OCI-LY1 (cell line): ENCODE measurements at regions not wholly inside any gene's neighbourhood (a gene's known extent, or its start where the extent isn't known, plus 50 kb on each side); places are given as distances from the start of the nearest gene placed in this dataset.

Source experiments
- H2AFZ ChIP-seq: fragments of 200-600 bp; sonication (generic), shearing (Covaris generic); 2 replicates; pipeline ENCODE4 v1.6.0; 2014; ENCODE audit warnings: antibody characterized with exemption, mild to moderate bottlenecking, low read length
- H3F3A ChIP-seq: fragments of 200-600 bp; sonication (generic), shearing (Covaris generic); 2 replicates; pipeline ENCODE4 v1.6.0; 2014; ENCODE audit warnings: mild to moderate bottlenecking, antibody characterized with exemption, low read length, moderate library complexity; ENCODE audit not compliant: insufficient read depth
- H3K27ac ChIP-seq: fragments of 200-600 bp; sonication (generic); 2 replicates; pipeline ENCODE4 v1.5.1; 2014; ENCODE audit warnings: low read length, mixed run types, mild to moderate bottlenecking, low read depth; ENCODE audit not compliant: poor library complexity, severe bottlenecking
- H3K27me3 ChIP-seq: fragments of 200-600 bp; sonication (generic); 2 replicates; pipeline ENCODE4 v1.6.0; 2014; ENCODE audit warnings: antibody characterized with exemption, mild to moderate bottlenecking, low read length, moderate library complexity; ENCODE audit not compliant: insufficient read depth
- H3K36me3 ChIP-seq: fragments of 200-600 bp; sonication (generic); 2 replicates; pipeline ENCODE4 v1.6.1; 2014; ENCODE audit warnings: mild to moderate bottlenecking, antibody characterized with exemption, low read length, moderate library complexity, mixed read lengths; ENCODE audit not compliant: insufficient read depth
- H3K4me1 ChIP-seq: fragments of 200-600 bp; sonication (generic); 2 replicates; pipeline ENCODE4 v1.5.1; 2014; ENCODE audit warnings: mild to moderate bottlenecking, low read length, moderate library complexity; ENCODE audit not compliant: insufficient read depth, severe bottlenecking
- H3K4me2 ChIP-seq: fragments of 200-600 bp; sonication (generic), shearing (Covaris generic); 2 replicates; pipeline ENCODE4 v1.6.1; 2014; ENCODE audit warnings: low read length
- H3K4me3 ChIP-seq: fragments of 200-600 bp; sonication (generic); 2 replicates; pipeline ENCODE4 v1.5.1; 2014; ENCODE audit warnings: low read length, low read depth, mild to moderate bottlenecking, mixed read lengths; ENCODE audit not compliant: poor library complexity, severe bottlenecking
- H3K79me2 ChIP-seq: fragments of 200-600 bp; shearing (Covaris generic); 2 replicates; pipeline ENCODE4 v1.6.1; 2016; ENCODE audit warnings: mixed run types, low read length, mixed read lengths; ENCODE audit not compliant: insufficient read depth
- H3K9ac ChIP-seq: fragments of 200-600 bp; sonication (generic), shearing (Covaris generic); 2 replicates; pipeline ENCODE4 v1.6.1; 2014; ENCODE audit warnings: mild to moderate bottlenecking, low read length, mixed read lengths
- H3K9me2 ChIP-seq: fragments of 200-600 bp; sonication (generic), shearing (Covaris generic); 2 replicates; pipeline ENCODE4 v1.6.1; 2014; ENCODE audit warnings: low read depth, mild to moderate bottlenecking, low read length, mixed read lengths
- H3K9me3 ChIP-seq: fragments of 200-600 bp; shearing (Covaris generic); 2 replicates; pipeline ENCODE4 v1.6.1; 2014; ENCODE audit warnings: low read length, mixed read lengths
- H4K20me1 ChIP-seq: fragments of 200-600 bp; sonication (generic), shearing (Covaris generic); 2 replicates; pipeline ENCODE4 v1.6.0; 2016; ENCODE audit warnings: mild to moderate bottlenecking, low read length; ENCODE audit not compliant: insufficient read depth
- EZH2 ChIP-seq: fragments of 200-600 bp; sonication (generic), shearing (Covaris generic); IDR thresholded peaks from 2 replicates; pipeline ENCODE4 v1.8.0; 2017; ENCODE audit warnings: borderline replicate concordance, mixed run types, mild to moderate bottlenecking, antibody characterized with exemption, low read length, moderate library complexity, mixed read lengths
- TF ChIP-seq, protein P1 (sequence below): fragments of 200-600 bp; sonication (generic), shearing (Covaris generic); IDR thresholded peaks from 2 replicates; pipeline ENCODE4 v1.5.1; 2017; ENCODE audit warnings: mild to moderate bottlenecking, antibody characterized with exemption, low read length, moderate library complexity, mixed read lengths

DNA sequence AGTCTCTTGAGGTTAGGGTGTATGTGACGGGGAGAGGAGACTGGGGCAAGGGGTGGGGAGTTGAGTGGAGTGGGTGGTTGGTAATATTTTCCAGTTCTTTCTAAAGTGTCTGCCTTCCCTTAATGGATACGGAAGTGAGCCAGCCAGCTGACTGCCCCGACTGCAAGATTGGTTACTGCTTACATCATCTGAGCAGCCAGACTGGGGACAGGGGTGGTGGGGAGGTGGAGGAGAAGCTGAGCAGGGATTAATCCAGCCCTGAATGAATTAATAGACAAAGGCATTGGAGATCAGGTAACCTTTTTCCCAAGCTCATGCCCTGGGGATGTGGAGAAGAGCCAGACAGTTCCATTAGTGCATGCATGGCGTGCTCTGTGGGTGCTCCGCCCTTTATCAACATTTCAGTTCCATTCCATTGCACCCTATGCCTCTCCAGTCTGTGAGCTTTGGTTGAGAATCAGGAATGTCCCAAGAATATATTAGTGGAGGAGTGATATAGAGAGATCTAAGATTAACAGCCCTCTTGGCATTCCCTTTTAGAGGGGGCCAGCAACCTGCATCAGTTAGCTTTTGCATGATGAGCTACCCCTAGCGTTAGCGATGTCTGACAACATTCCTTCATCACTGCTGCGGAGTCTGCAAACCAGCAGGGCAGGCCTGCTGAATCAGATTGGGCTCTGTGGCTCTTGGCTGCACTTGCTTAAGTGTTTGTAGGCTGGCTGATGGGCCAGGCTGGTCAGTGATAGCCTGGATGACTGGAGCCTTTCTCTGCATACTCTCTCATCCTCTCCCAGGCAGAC is 67.4 kb downstream of the TNP1 start:
- Histone ChIP-seq H3K9me3 (no peaks in the 10 kb centered on the region), H4K20me1 (no peaks in the 10 kb centered on the region), H3K9ac (no peak overlapping the region), H3K9me2 (no peaks in the 10 kb centered on the region), H3K27ac (no peak overlapping the region), H3K4me1 (no peaks in the 10 kb centered on the region), H2AFZ (no peak overlapping the region), H3K79me2 (no peaks in the 10 kb centered on the region), H3F3A (no peaks in the 10 kb centered on the region), H3K4me3 (no peak overlapping the region), H3K4me2 (no peak overlapping the region), H3K27me3 (no peaks in the 10 kb centered on the region), H3K36me3 (no peaks in the 10 kb centered on the region)
- TF ChIP-seq EZH2: no peak
- TF ChIP-seq, protein P1, sequence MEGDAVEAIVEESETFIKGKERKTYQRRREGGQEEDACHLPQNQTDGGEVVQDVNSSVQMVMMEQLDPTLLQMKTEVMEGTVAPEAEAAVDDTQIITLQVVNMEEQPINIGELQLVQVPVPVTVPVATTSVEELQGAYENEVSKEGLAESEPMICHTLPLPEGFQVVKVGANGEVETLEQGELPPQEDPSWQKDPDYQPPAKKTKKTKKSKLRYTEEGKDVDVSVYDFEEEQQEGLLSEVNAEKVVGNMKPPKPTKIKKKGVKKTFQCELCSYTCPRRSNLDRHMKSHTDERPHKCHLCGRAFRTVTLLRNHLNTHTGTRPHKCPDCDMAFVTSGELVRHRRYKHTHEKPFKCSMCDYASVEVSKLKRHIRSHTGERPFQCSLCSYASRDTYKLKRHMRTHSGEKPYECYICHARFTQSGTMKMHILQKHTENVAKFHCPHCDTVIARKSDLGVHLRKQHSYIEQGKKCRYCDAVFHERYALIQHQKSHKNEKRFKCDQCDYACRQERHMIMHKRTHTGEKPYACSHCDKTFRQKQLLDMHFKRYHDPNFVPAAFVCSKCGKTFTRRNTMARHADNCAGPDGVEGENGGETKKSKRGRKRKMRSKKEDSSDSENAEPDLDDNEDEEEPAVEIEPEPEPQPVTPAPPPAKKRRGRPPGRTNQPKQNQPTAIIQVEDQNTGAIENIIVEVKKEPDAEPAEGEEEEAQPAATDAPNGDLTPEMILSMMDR: no peak

DNA sequence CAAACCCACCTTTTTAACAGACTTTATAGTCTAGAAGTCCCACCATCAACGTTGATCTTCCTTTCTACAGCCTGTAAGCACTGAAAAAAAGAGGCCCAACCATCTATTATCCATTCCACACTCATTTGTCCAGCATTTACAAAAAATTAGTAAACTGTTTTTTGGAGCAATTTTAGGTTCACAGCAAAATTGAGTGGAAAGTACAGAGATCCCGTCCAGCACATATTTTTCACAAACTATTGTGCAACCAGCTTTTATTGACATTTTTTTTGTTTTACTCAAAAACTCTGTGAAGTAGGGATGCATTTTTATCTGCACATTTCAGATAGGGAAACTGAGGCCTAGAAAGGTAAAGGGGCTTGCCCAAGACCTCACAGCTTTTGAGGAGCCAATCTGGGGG is 68.6 kb downstream of the TNP1 start:
- no peaks in the 10 kb centered on the region for H3K9me3 ChIP-seq
- no peaks in the 10 kb centered on the region for H3K36me3 ChIP-seq
- H3K4me2 ChIP-seq: no peak overlapping the region
- no peaks in the 10 kb centered on the region for H3K79me2 ChIP-seq
- no peak for TF ChIP-seq EZH2
- H3F3A ChIP-seq: no peaks in the 10 kb centered on the region
- no peak overlapping the region for H3K9ac ChIP-seq
- H3K4me1 ChIP-seq: no peaks in the 10 kb centered on the region
- H4K20me1 ChIP-seq: no peaks in the 10 kb centered on the region
- H3K27me3 ChIP-seq: no peaks in the 10 kb centered on the region
- no peak overlapping the region for H2AFZ ChIP-seq
- H3K4me3 ChIP-seq: no peak overlapping the region
- no peak overlapping the region for H3K27ac ChIP-seq
- no peaks in the 10 kb centered on the region for H3K9me2 ChIP-seq

DNA sequence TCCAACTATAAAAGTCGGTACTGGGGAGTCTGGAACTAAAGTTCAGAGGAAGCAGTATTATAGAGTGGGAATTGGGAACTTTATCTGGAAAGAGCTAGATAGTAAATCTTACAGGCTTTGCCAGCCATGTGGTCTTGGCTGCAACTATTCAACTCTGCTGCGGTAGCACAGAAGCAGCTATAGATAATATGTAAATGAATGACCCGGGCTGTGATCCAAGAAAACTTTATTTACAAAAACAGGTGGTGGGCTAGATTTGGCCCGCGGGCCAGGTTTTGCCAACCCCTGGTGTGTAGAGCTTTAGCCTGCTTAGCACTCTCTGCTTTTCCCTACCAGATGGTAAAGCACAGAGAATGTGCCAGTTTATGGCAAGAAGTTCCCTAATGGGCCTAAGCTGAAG is 70.8 kb downstream of the TNP1 start:
- Histone ChIP-seq H3K9ac (no peak overlapping the region), H3K79me2 (no peaks in the 10 kb centered on the region)

More for the DNA sequence above, 70.8 kb downstream of the TNP1 start:
- no peak overlapping the region for H3K27ac ChIP-seq
- no peaks in the 10 kb centered on the region for H3K27me3 ChIP-seq
- no peaks in the 10 kb centered on the region for H3K36me3 ChIP-seq
- H4K20me1 ChIP-seq: no peaks in the 10 kb centered on the region
- H3K4me2 ChIP-seq: no peak overlapping the region
- H3K4me1 ChIP-seq: no peaks in the 10 kb centered on the region
- no peak overlapping the region for H3K4me3 ChIP-seq
- no peaks in the 10 kb centered on the region for H3K9me2 ChIP-seq
- no peaks in the 10 kb centered on the region for H3F3A ChIP-seq
- H3K9me3 ChIP-seq: no peaks in the 10 kb centered on the region
- no peak for TF ChIP-seq EZH2
- TF ChIP-seq, protein P1: no peak
- H2AFZ ChIP-seq: no peak overlapping the region
